ENCODE measurements at regions not wholly inside any gene's neighbourhood (a gene's known extent, or its start where the extent isn't known, plus 50 kb on each side); places are given as distances from the start of the nearest gene placed in this dataset.

- TF ChIP-seq POLR2A (IDR thresholded peaks at IDR 0.05; ENCODE audit: low read depth, low read length) (no peak), POLR2AphosphoS5 (IDR thresholded peaks at IDR 0.05; ENCODE audit: low read depth, low read length) (no peak)
Observed at GRCh38 chr13:70798385-70798784, 690.1 kb upstream of the KLHL1 start.

All from GM12891 (cell line).